Activated effector memory CD4-positive, alpha-beta T cell treated with anti-CD3 and anti-CD28 coated beads, Interleukin-2, amount 50 U/mL, for 16 hours (primary cell): ENCODE measurements at regions not wholly inside any gene's neighbourhood (a gene's known extent, or its start where the extent isn't known, plus 50 kb on each side); places are given as distances from the start of the nearest gene placed in this dataset.
A peak's percentile ranks its signal among the peaks of the same experiment; 100 is the strongest.

Source experiments
- DNase-seq: peaks from one replicate; pipeline ENCODE4 v3.0.0-alpha.2; 2020

GRCh38 chr3:176931991-176932390 lies 265.3 kb downstream of the TBL1XR1 start:
- DNase-seq: no peak

GRCh38 chr3:176930942-176931341 lies 266.3 kb downstream of the TBL1XR1 start:
- no peak for DNase-seq

GRCh38 chr3:176928582-176928931 lies 268.7 kb downstream of the TBL1XR1 start:
- no peak for DNase-seq

GRCh38 chr3:176927706-176928581 lies 269.3 kb downstream of the TBL1XR1 start:
- DNase-seq: no peak

GRCh38 chr3:176927280-176927679 lies 270.0 kb downstream of the TBL1XR1 start:
- DNase-seq: no peak

GRCh38 chr3:176926688-176927087 lies 270.6 kb downstream of the TBL1XR1 start:
- DNase-seq: no peak

- no peak for DNase-seq
Observed at GRCh38 chr3:176926034-176926433, 271.2 kb downstream of the TBL1XR1 start.

GRCh38 chr3:176920766-176921160 lies 276.5 kb downstream of the TBL1XR1 start:
- DNase-seq: no peak

GRCh38 chr3:176919836-176920765 lies 277.2 kb downstream of the TBL1XR1 start:
- no peak for DNase-seq

GRCh38 chr3:176916777-176917176 lies 280.5 kb downstream of the TBL1XR1 start:
- no peak for DNase-seq

- DNase-seq: no peak
Observed at GRCh38 chr3:176914764-176915163, 282.5 kb downstream of the TBL1XR1 start.

- DNase-seq: no peak
Observed at GRCh38 chr3:176911579-176911978, 285.7 kb downstream of the TBL1XR1 start.

- DNase-seq: no peak
Observed at GRCh38 chr3:176909044-176909443, 288.2 kb downstream of the TBL1XR1 start.

- DNase-seq: no peak
Observed at GRCh38 chr3:176906046-176906905, 291.0 kb downstream of the TBL1XR1 start.

- no peak for DNase-seq
Observed at GRCh38 chr3:176905331-176905730, 292.0 kb downstream of the TBL1XR1 start.

- DNase-seq: no peak
Observed at GRCh38 chr3:176904506-176904905, 292.8 kb downstream of the TBL1XR1 start.

- no peak for DNase-seq
Observed at GRCh38 chr3:176896640-176897039, 300.6 kb downstream of the TBL1XR1 start.

- DNase-seq: no peak
Observed at GRCh38 chr3:176896165-176896564, 301.1 kb downstream of the TBL1XR1 start.

- no peak for DNase-seq
Observed at GRCh38 chr3:176879710-176880109, 317.6 kb downstream of the TBL1XR1 start.

GRCh38 chr3:176873261-176873660 lies 324.0 kb downstream of the TBL1XR1 start:
- DNase-seq: no peak

- DNase-seq: peak; percentile 82
Observed at GRCh38 chr3:176872771-176873209, 324.5 kb downstream of the TBL1XR1 start.

GRCh38 chr3:176870451-176870850 lies 326.8 kb downstream of the TBL1XR1 start:
- no peak for DNase-seq
